ENCODE measurements at regions not wholly inside any gene's neighbourhood (a gene's known extent, or its start where the extent isn't known, plus 50 kb on each side); places are given as distances from the start of the nearest gene placed in this dataset.

DNA sequence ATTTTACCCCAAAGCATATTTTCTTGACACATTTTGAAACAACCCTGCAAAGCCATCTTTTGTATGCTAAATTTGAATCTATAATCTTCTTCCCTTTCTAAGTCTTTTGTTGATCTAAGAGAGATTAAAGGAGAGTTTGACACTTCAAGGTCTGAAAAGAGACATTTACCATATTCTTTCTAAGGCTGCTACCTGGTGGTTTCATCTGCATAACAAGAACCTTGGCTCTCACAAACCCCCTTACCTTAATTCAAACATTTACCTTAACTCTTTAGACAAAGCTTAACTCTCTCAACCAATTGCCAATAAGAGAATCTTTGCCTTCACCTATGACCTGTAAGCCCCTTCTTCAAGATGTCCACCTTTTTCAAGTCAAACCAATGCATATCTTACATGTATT, 1143.6 kb downstream of the CDH11 start:
- Histone ChIP-seq H3K79me1 (ENCODE audit: insufficient read depth, low read depth, low read length, poor library complexity, severe bottlenecking) (no peaks in the 10 kb centered on the region), H3K4me1 (ENCODE audit: insufficient read depth, low read length) (peaks cover 10% of the 10 kb centered on the region), H3K79me2 (ENCODE audit: insufficient read depth, low read length) (no peaks in the 10 kb centered on the region), H2BK120ac (ENCODE audit: low read depth, low read length, poor library complexity, severe bottlenecking) (no peak overlapping the region), H3K4me2 (ENCODE audit: insufficient read depth, insufficient read length, low read length) (no peak overlapping the region), H2AK5ac (ENCODE audit: insufficient read length, low read length) (no peak overlapping the region), H3K27ac (ENCODE audit: insufficient read length, low read depth, low read length) (no peak overlapping the region), H3K23ac (ENCODE audit: insufficient read length, low read depth, low read length) (no peak overlapping the region), H2BK5ac (ENCODE audit: insufficient read length, low read length) (no peak overlapping the region), H2AFZ (ENCODE audit: low read length) (no peak overlapping the region), H3K4ac (ENCODE audit: low read depth, low read length) (no peak overlapping the region), H2BK20ac (ENCODE audit: low read depth, low read length, poor library complexity, severe bottlenecking) (no peak overlapping the region), H3T11ph (ENCODE audit: low read length) (no peak overlapping the region), H2BK15ac (ENCODE audit: low read depth, low read length) (no peak overlapping the region), H3K9ac (ENCODE audit: extremely low read depth, insufficient read length, low read length) (no peak overlapping the region), H3K14ac (ENCODE audit: insufficient read depth, low read length) (no peak overlapping the region), H3K18ac (ENCODE audit: insufficient read length, low read depth, low read length) (no peak overlapping the region), H4K20me1 (ENCODE audit: control insufficient read depth, insufficient read depth, insufficient read length) (no peaks in the 10 kb centered on the region), H3K56ac (ENCODE audit: insufficient read length, low read depth, low read length) (no peak overlapping the region), H2BK12ac (ENCODE audit: insufficient read length, low read depth, low read length) (no peak overlapping the region), H4K91ac (ENCODE audit: insufficient read length, low read depth, low read length) (no peak overlapping the region), H4K5ac (ENCODE audit: insufficient read length, low read depth, low read length) (no peak overlapping the region), H4K8ac (replicated peaks; ENCODE audit: insufficient read length, low read depth, low read length) (no peak overlapping the region), H3K27me3 (ENCODE audit: insufficient read depth, low read length) (no peaks in the 10 kb centered on the region), H3K23me2 (ENCODE audit: insufficient read length, low read depth, low read length, poor library complexity, severe bottlenecking) (no peaks in the 10 kb centered on the region), H3K9me3 (ENCODE audit: control insufficient read depth, low read depth, low read length) (no peaks in the 10 kb centered on the region)
- peaks cover 2 to 15% (median 4%) of the 10 kb centered on the region in 3 experiments; a peak in 4 of 7 replicates for H3K36me3 Mint-ChIP-seq (ENCODE audit: insufficient read depth in 1 of 3, low read depth in 3 of 3)
- no peak for DNase-seq
- H3K27me3 Mint-ChIP-seq (ENCODE audit: low read depth): no peaks in the 10 kb centered on the region; the same call in 1 of the 2 replicates
- no peak overlapping the region for H3K4me3 Mint-ChIP-seq
- peak overlapping the region; percentile 49 to 81 (median 70); a peak in 5 of 7 replicates for H3K27ac Mint-ChIP-seq
- TF ChIP-seq, protein P1, sequence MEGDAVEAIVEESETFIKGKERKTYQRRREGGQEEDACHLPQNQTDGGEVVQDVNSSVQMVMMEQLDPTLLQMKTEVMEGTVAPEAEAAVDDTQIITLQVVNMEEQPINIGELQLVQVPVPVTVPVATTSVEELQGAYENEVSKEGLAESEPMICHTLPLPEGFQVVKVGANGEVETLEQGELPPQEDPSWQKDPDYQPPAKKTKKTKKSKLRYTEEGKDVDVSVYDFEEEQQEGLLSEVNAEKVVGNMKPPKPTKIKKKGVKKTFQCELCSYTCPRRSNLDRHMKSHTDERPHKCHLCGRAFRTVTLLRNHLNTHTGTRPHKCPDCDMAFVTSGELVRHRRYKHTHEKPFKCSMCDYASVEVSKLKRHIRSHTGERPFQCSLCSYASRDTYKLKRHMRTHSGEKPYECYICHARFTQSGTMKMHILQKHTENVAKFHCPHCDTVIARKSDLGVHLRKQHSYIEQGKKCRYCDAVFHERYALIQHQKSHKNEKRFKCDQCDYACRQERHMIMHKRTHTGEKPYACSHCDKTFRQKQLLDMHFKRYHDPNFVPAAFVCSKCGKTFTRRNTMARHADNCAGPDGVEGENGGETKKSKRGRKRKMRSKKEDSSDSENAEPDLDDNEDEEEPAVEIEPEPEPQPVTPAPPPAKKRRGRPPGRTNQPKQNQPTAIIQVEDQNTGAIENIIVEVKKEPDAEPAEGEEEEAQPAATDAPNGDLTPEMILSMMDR (conservative IDR thresholded peaks at IDR 0.05): no peak
- peaks cover 59% of the 10 kb centered on the region in 2 experiments for H3K4me1 Mint-ChIP-seq
- peaks cover 6% of the 10 kb centered on the region in 2 experiments; a peak in 3 of 5 replicates for H3K9me3 Mint-ChIP-seq

Measured in H9 (cell line).